COLO668 (cell line): ENCODE measurements at regions not wholly inside any gene's neighbourhood (a gene's known extent, or its start where the extent isn't known, plus 50 kb on each side); places are given as distances from the start of the nearest gene placed in this dataset.
"Not testable (repeated sequence)": the region's sequence is repeated elsewhere in the genome, so short reads cannot be mapped to it uniquely, and the experiment has no call there.

Experiments used
- DNase-seq: peaks from one replicate; lab custom pipeline; 2025; ENCODE audit not compliant: unreplicated experiment; lab: John Stamatoyannopoulos, UW

GRCh38 chr7:118898284-118898683, 673.8 kb downstream of the ANKRD7 start:
- DNase-seq: no peak

GRCh38 chr7:118902600-118902999, 678.1 kb downstream of the ANKRD7 start:
- DNase-seq: no peak

GRCh38 chr7:118907911-118908527, 683.5 kb downstream of the ANKRD7 start:
- no peak for DNase-seq

- DNase-seq: not testable (repeated sequence)
Observed at GRCh38 chr7:118916120-118916519, 691.6 kb downstream of the ANKRD7 start.

- no peak for DNase-seq
Observed at GRCh38 chr7:118918556-118918955, 694.1 kb downstream of the ANKRD7 start.

GRCh38 chr7:118938845-118939244, 714.3 kb downstream of the ANKRD7 start:
- DNase-seq: no peak

- no peak for DNase-seq
Observed at GRCh38 chr7:118944271-118944670, 719.8 kb downstream of the ANKRD7 start.

GRCh38 chr7:118945911-118946682, 721.6 kb downstream of the ANKRD7 start:
- no peak for DNase-seq

GRCh38 chr7:118948508-118948907, 724.0 kb downstream of the ANKRD7 start:
- no peak for DNase-seq

GRCh38 chr7:118949031-118949430, 724.5 kb downstream of the ANKRD7 start:
- DNase-seq: no peak

- not testable (repeated sequence) for DNase-seq
Observed at GRCh38 chr7:118956285-118956684, 731.8 kb downstream of the ANKRD7 start.

- DNase-seq: no peak
Observed at GRCh38 chr7:118969370-118969769, 744.9 kb downstream of the ANKRD7 start.

GRCh38 chr7:118971706-118972105, 747.2 kb downstream of the ANKRD7 start:
- DNase-seq: no peak

GRCh38 chr7:118974836-118975235, 750.3 kb downstream of the ANKRD7 start:
- no peak for DNase-seq

- no peak for DNase-seq
Observed at GRCh38 chr7:118995350-118995749, 770.8 kb downstream of the ANKRD7 start.

- DNase-seq: no peak
Observed at GRCh38 chr7:119007236-119007635, 782.7 kb downstream of the ANKRD7 start.

GRCh38 chr7:119010635-119011034, 786.1 kb downstream of the ANKRD7 start:
- peak; percentile 9 for DNase-seq

- no peak for DNase-seq
Observed at GRCh38 chr7:119026391-119026790, 801.9 kb downstream of the ANKRD7 start.

GRCh38 chr7:119028736-119029135, 804.2 kb downstream of the ANKRD7 start:
- DNase-seq: no peak

- not testable (repeated sequence) for DNase-seq
Observed at GRCh38 chr7:119032136-119032535, 807.6 kb downstream of the ANKRD7 start.

- no peak for DNase-seq
Observed at GRCh38 chr7:119033641-119034040, 809.1 kb downstream of the ANKRD7 start.

GRCh38 chr7:119037941-119038340, 813.4 kb downstream of the ANKRD7 start:
- DNase-seq: no peak

GRCh38 chr7:119046068-119046467, 821.6 kb downstream of the ANKRD7 start:
- DNase-seq: no peak
